SH-SY5Y (cell line): ENCODE measurements at regions not wholly inside any gene's neighbourhood (a gene's known extent, or its start where the extent isn't known, plus 50 kb on each side); places are given as distances from the start of the nearest gene placed in this dataset.

Experiments
- GATA2 ChIP-seq: IDR thresholded peaks from 2 replicates; pipeline ENCODE4 v1.6.1; 2011; ENCODE audit warnings: mild to moderate bottlenecking, low read depth, low read length
- GATA3 ChIP-seq: IDR thresholded peaks from 2 replicates; pipeline ENCODE4 v1.6.1; 2011; ENCODE audit warnings: low read depth, mild to moderate bottlenecking, low read length, moderate library complexity

DNA sequence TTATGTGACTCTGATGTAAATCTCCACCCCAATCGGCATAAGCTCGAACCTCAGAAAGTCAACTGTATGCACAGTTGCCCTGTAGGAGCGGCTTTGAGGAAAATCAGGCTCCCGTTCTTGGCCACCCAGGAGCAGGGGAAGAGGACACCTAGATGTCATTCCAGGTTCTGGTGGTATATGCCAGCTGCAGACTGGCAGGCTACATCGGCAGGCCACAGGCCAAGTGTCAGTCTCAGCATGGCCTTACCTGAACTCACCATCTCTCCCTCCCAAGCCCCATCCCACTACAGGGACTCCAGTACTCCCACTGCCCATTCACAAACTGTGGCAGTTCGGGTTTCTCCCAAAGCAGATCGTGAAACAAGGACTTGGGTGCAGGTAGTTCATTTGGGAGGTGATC, 428.1 kb downstream of the BCOR start:
- TF ChIP-seq GATA3 (no peak), GATA2 (no peak)
